ENCODE measurements at regions not wholly inside any gene's neighbourhood (a gene's known extent, or its start where the extent isn't known, plus 50 kb on each side); places are given as distances from the start of the nearest gene placed in this dataset.

GRCh38 chr3:127053979-127054378, 71.1 kb downstream of the PLXNA1 start:
- Mint-ChIP-seq H3K4me1 (no peaks in the 10 kb centered on the region), H3K27ac (no peak overlapping the region), H3K27me3 (no peaks in the 10 kb centered on the region), H3K4me3 (no peak overlapping the region), H3K9me3 (peaks cover 14% of the 10 kb centered on the region), H3K36me3 (ENCODE audit: low read depth) (no peaks in the 10 kb centered on the region)
- CTCF ChIA-PET: no interaction called here
- POLR2A ChIA-PET: no interaction called here
- DNase-seq: no peak

- no peak for DNase-seq
- CTCF ChIA-PET: no interaction called here
- no peaks in the 10 kb centered on the region for H3K4me1 Mint-ChIP-seq
- POLR2A ChIA-PET: no interaction called here
- H3K9me3 Mint-ChIP-seq: peaks cover 14% of the 10 kb centered on the region
- H3K36me3 Mint-ChIP-seq (ENCODE audit: low read depth): no peaks in the 10 kb centered on the region
- H3K27ac Mint-ChIP-seq: no peak overlapping the region
- no peak overlapping the region for H3K4me3 Mint-ChIP-seq
- peaks cover 5% of the 10 kb centered on the region for H3K27me3 Mint-ChIP-seq
These were observed 73.4 kb downstream of the PLXNA1 start for GRCh38 chr3:127056281-127056680.

DNA sequence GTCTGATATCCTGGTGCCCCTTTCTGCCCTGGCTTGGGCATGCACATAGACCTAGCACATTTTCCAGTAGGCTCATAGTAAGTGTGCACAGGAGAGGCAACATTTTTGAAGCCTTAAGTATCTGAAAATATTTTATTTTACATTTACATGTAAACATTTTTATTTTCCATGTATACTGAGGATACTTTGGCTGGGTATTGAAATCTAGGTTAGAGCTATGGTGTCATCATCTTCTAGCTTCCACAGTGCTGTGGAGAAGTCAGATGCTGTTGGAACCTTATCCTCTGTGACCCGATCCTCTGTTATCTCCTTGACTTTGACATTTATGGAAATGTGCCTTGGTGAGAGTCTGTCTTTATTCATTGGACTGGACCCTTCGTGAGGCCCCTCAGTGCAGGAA, 74.1 kb downstream of the PLXNA1 start:
- Mint-ChIP-seq H3K36me3 (ENCODE audit: low read depth) (no peaks in the 10 kb centered on the region), H3K9me3 (peaks cover 14% of the 10 kb centered on the region), H3K4me1 (no peaks in the 10 kb centered on the region), H3K27ac (no peak overlapping the region), H3K4me3 (no peak overlapping the region), H3K27me3 (peaks cover 8% of the 10 kb centered on the region)
- DNase-seq: no peak
- ChIA-PET CTCF (no interaction called here), POLR2A (no interaction called here)

GRCh38 chr3:127059072-127059471, 76.2 kb downstream of the PLXNA1 start:
- ChIA-PET CTCF (no interaction called here), POLR2A (no interaction called here)
- no peaks in the 10 kb centered on the region for H3K36me3 Mint-ChIP-seq (ENCODE audit: low read depth)
- H3K27ac Mint-ChIP-seq: no peak overlapping the region
- no peak for DNase-seq
- no peak overlapping the region for H3K4me3 Mint-ChIP-seq
- peaks cover 14% of the 10 kb centered on the region for H3K9me3 Mint-ChIP-seq
- peaks cover 11% of the 10 kb centered on the region for H3K27me3 Mint-ChIP-seq
- H3K4me1 Mint-ChIP-seq: no peaks in the 10 kb centered on the region

- CTCF ChIA-PET: no interaction called here
- no peaks in the 10 kb centered on the region for H3K36me3 Mint-ChIP-seq (ENCODE audit: low read depth)
- H3K27me3 Mint-ChIP-seq: peaks cover 12% of the 10 kb centered on the region
- DNase-seq: no peak
- H3K9me3 Mint-ChIP-seq: peaks cover 9% of the 10 kb centered on the region
- no peak overlapping the region for H3K27ac Mint-ChIP-seq
- H3K4me1 Mint-ChIP-seq: no peaks in the 10 kb centered on the region
- POLR2A ChIA-PET: no interaction called here
- H3K4me3 Mint-ChIP-seq: no peak overlapping the region
These were observed 78.7 kb downstream of the PLXNA1 start for GRCh38 chr3:127061641-127062040.

DNA sequence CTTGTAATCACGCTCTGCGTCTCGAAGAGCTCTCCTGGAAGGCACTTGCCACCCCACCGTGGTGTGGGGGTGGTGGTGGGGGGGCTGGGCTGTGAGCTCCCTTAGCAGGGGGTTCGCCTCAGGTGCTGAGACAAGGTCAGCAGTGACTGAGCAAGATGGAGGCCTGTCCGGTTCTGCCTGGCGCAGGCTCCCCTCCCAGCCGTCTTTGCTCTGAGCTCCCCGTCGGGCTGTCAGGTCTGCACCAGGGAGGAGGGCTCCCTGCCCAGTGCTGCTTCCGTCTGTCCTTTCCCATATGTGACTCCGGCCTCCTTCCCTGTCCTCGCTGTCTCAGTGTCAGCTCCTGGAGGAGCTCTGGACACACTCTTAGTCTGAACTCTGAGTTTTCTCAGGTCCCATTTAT, 80.0 kb downstream of the PLXNA1 start:
- DNase-seq: no peak
- no peak overlapping the region for H3K27ac Mint-ChIP-seq

GRCh38 chr3:127063916-127064315, 81.0 kb downstream of the PLXNA1 start:
- Mint-ChIP-seq H3K9me3 (no peaks in the 10 kb centered on the region), H3K4me1 (no peaks in the 10 kb centered on the region), H3K4me3 (no peak overlapping the region), H3K27me3 (peaks cover 12% of the 10 kb centered on the region), H3K27ac (no peak overlapping the region), H3K36me3 (ENCODE audit: low read depth) (no peaks in the 10 kb centered on the region)
- ChIA-PET POLR2A (no interaction called here), CTCF (no interaction called here)
- no peak for DNase-seq

More for the DNA sequence above, 80.0 kb downstream of the PLXNA1 start:
- Mint-ChIP-seq H3K4me3 (no peak overlapping the region), H3K9me3 (no peaks in the 10 kb centered on the region), H3K36me3 (ENCODE audit: low read depth) (no peaks in the 10 kb centered on the region), H3K4me1 (no peaks in the 10 kb centered on the region), H3K27me3 (peaks cover 12% of the 10 kb centered on the region)
- CTCF ChIA-PET: no interaction called here
- POLR2A ChIA-PET: no interaction called here

DNA sequence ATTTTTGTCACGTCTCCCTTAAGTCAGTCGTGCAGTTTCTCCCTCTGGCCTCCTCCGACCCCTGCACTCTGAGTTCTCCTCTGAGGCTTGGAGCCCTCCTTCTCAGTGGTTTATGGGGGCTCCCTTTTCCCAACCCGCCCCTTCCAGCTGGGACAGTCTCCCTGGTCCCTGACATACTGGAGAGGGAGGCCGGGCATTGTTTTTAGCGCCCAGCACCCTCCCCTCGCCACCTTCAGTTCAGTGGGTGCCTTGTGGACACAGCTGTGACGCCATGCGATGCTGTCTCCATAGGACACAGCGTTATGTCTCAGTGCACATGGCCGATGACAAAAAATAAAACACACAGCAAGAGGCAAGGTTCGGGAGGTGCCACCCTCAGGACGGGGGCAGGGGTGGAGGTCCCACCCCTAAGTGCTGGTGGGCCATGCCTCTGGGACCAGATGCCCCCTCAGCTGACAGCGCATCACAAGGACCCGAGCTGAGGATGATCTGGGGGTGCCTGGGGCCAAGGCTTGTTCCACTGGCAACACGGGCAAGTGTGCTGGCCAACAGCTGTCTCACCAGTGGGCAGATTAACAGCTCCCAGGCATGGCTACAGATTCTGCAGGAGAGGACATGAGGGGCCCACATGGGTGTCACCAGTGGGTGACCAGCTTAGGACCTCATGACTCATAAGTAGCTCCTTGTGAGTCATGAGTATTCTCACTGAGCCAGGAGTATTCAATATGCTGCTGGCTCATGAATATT, 81.6 kb downstream of the PLXNA1 start:
- CTCF ChIA-PET: interaction anchor here (0.5 kb wide), 1 partner anchor 139 kb away, joined by 5 read pairs; no protein-coding TSS in a partner anchor

GRCh38 chr3:127065138-127065427, 82.2 kb downstream of the PLXNA1 start:
- POLR2A ChIA-PET: no interaction called here
- H3K27ac Mint-ChIP-seq: no peak overlapping the region
- H3K4me3 Mint-ChIP-seq: no peak overlapping the region
- CTCF ChIA-PET: no interaction called here
- no peaks in the 10 kb centered on the region for H3K9me3 Mint-ChIP-seq
- H3K4me1 Mint-ChIP-seq: no peaks in the 10 kb centered on the region
- no peaks in the 10 kb centered on the region for H3K36me3 Mint-ChIP-seq (ENCODE audit: low read depth)
- peaks cover 11% of the 10 kb centered on the region for H3K27me3 Mint-ChIP-seq
- no peak for DNase-seq

More for the DNA sequence above, 81.6 kb downstream of the PLXNA1 start:
- H3K27me3 Mint-ChIP-seq: peaks cover 12% of the 10 kb centered on the region
- no peak overlapping the region for H3K27ac Mint-ChIP-seq
- H3K4me3 Mint-ChIP-seq: no peak overlapping the region
- no peaks in the 10 kb centered on the region for H3K4me1 Mint-ChIP-seq
- no peaks in the 10 kb centered on the region for H3K9me3 Mint-ChIP-seq
- DNase-seq: no peak
- POLR2A ChIA-PET: no interaction called here
- no peaks in the 10 kb centered on the region for H3K36me3 Mint-ChIP-seq (ENCODE audit: low read depth)

DNA sequence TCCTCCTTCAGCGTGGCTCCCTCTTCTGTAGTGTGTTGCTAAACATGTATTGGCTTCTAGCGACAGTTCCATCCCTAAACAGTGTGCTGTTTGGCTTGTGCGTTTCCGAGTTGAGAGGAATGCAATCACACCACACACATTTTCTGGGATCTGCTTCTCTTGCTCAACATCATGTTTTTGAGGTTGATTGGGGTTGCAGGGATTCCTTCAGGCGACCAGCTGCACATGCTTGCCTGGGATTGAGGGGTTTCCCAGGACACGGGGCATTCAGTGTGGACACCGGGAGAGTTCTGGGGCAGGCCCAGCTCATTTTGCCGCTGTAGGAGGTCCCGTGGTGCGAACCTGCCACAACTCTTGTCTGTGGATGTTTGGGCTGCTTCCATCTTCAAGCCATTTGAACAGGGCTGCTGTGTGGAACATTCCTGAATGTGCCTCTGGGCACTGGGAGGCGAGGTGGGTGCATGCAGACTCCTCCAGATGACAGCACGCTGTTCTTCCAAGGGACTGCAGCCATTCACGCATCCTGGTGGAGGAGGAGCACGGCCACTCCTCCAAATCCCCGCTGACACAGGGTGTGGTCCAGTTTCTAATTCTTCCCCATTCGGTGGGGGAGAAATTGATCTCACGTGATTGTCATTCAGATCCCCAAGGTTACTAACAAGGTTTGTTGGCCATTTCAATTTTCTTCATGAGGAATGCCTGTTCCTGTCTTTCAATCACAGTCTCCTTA, 82.8 kb downstream of the PLXNA1 start:
- Mint-ChIP-seq H3K27ac (no peak overlapping the region), H3K27me3 (peaks cover 7% of the 10 kb centered on the region), H3K4me1 (no peaks in the 10 kb centered on the region), H3K9me3 (no peaks in the 10 kb centered on the region), H3K36me3 (ENCODE audit: low read depth) (no peaks in the 10 kb centered on the region), H3K4me3 (no peak overlapping the region)
- no peak for DNase-seq
- ChIA-PET POLR2A (no interaction called here), CTCF (no interaction called here)

DNA sequence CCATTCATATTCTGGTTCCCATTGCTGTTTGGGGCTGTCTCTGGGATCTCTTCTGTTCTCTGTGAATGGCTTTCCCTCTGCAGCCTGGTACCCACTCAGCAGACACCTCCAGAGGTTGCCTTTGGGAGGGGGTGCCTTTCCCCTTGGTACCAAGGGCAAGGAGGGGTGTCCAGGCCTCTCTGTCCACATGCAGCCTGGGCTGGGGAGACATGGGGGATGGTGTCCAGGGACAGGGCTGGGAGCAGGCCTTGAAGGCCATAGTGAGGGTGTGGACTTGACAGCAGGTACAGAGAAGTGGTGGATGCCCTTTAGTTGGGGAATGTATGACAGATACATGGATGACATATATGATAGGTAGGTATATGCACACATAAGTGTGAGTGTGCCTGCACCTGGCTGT, 83.7 kb downstream of the PLXNA1 start:
- POLR2A ChIA-PET: no interaction called here
- Mint-ChIP-seq H3K27ac (no peak overlapping the region), H3K36me3 (ENCODE audit: low read depth) (no peaks in the 10 kb centered on the region), H3K4me1 (no peaks in the 10 kb centered on the region), H3K9me3 (no peaks in the 10 kb centered on the region), H3K4me3 (no peak overlapping the region), H3K27me3 (peaks cover 5% of the 10 kb centered on the region)
- no peak for DNase-seq
- CTCF ChIA-PET: no interaction called here

DNA sequence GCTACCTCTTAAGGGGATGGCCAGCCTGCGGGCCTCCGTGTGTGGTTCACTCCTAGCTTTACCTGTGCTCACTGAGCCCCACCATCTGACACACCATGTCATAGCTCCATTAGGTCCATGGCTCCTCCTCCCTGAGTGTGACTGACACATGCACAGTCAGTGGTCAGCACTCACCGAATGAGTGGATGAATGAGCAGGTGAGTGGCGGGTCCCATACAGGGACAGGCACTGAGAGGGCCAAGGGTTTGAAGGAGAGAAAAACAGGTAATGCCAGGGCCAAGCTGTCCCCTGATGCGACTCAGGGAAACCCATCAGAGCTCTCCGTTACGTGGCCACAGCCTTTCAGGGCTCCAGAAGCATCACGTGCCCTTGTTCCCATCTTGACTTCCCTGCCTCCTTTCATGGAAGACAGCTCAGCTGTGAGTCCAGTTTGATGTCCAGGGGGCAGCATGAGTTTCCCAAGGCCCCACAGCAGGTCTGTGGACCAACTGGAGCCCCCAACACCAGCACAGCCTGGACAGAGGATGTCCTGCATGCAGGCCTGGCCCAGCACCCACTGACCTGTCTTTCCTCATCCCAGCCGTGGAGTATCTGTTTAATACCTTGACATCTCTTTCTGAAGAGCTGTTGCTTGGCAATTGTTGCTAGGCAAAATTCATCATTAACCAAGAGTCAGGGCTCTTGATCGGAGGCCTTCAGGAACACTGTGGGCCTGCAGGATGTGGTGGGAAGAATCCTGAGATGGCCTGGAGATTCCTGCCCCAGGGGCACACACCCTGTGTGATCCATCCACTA, 84.4 kb downstream of the PLXNA1 start:
- H3K4me1 Mint-ChIP-seq: no peaks in the 10 kb centered on the region
- H3K27ac Mint-ChIP-seq: no peak overlapping the region
- H3K36me3 Mint-ChIP-seq (ENCODE audit: low read depth): no peaks in the 10 kb centered on the region
- H3K27me3 Mint-ChIP-seq: peaks cover 5% of the 10 kb centered on the region
- no peak for DNase-seq
- POLR2A ChIA-PET: no interaction called here
- no peak overlapping the region for H3K4me3 Mint-ChIP-seq
- CTCF ChIA-PET: no interaction called here
- no peaks in the 10 kb centered on the region for H3K9me3 Mint-ChIP-seq

GRCh38 chr3:127068111-127068810, 85.3 kb downstream of the PLXNA1 start:
- no peak for DNase-seq
- POLR2A ChIA-PET: no interaction called here
- Mint-ChIP-seq H3K9me3 (no peaks in the 10 kb centered on the region), H3K4me3 (no peak overlapping the region), H3K27ac (no peak overlapping the region), H3K36me3 (ENCODE audit: low read depth) (no peaks in the 10 kb centered on the region), H3K27me3 (peaks cover 2% of the 10 kb centered on the region), H3K4me1 (no peaks in the 10 kb centered on the region)
- CTCF ChIA-PET: interaction anchor here (0.6 kb wide), 1 partner anchor 81 kb away, joined by 3 read pairs; no protein-coding TSS in a partner anchor

Data from activated CD4-positive, alpha-beta T cell treated with anti-CD3 and anti-CD28 coated beads, Interleukin-2, amount 10 ng/mL, durations not matched to agents 7 days and 5 days (primary cell).